K562 (cell line): ENCODE measurements at regions not wholly inside any gene's neighbourhood (a gene's known extent, or its start where the extent isn't known, plus 50 kb on each side); places are given as distances from the start of the nearest gene placed in this dataset.

Experiments
- ATAC-seq: fragments of 200-7000 bp; cut with Tn5 transposase; 3 replicates; pipeline ENCODE4 v1.9.1; 2020; ENCODE audit warnings: moderate library complexity
- BruUV-seq: library from RNA; stranded (reverse); fragments of 400-500 nt; replicated peaks from 2 replicates; lab custom pipeline; 2021; lab: Mats Ljungman, UMichigan
- CTCF ChIA-PET: fragments of 300-600 bp; formaldehyde crosslinking; extraction: SDS; loops from one replicate; lab custom pipeline; 2021; ENCODE audit warnings: low intra/inter-chr PET ratio; lab: Yijun Ruan, JAX
- POLR2A ChIA-PET: fragments of 300-600, 350-650 bp; sonication (Branson Sonifier 250); formaldehyde crosslinking; extraction: SDS; loops from one replicate; lab custom pipeline; 2021; ENCODE audit warnings: antibody characterized with exemption, inconsistent platforms; lab: Yijun Ruan, JAX
- DNase-seq, 4 experiments: peaks; one replicate each; pipeline versions ENCODE4 v3.0.0 to v3.0.0-alpha.2; 2011 to 2018; ENCODE audit warnings: low spot score in 3 of 4, mixed read lengths in 3 of 4; ENCODE audit errors: extremely low read depth in 1 of 4
- FAIRE-seq: peaks from 2 replicates; lab custom pipeline; 2011; peaks lifted over from hg19 to GRCh38; lab: Jason Lieb, UNC
- H2AFZ ChIP-seq: 2 replicates; pipeline ENCODE4 v1.6.0; 2011; ENCODE audit warnings: low read depth, low read length, control low read depth, inconsistent platforms
- H3K27ac ChIP-seq: fragments of 200-600 bp; 3 replicates; pipeline ENCODE4 v1.8.0; 2011; ENCODE audit warnings: low read depth, mild to moderate bottlenecking, control low read depth, inconsistent platforms, low read length, moderate library complexity, mixed read lengths; ENCODE audit errors: extremely low read depth
- H3K27me3 ChIP-seq, 2 experiments: fragments of 300-600 bp in 1 of 2; 2 replicates in 1 of 2; 3 replicates in 1 of 2; pipeline versions ENCODE4 v1.6.0 to v1.8.0; 2011; ENCODE audit warnings: inconsistent platforms in 2 of 2, low read length in 2 of 2, mild to moderate bottlenecking in 1 of 2, mixed read lengths in 1 of 2, moderate library complexity in 1 of 2; ENCODE audit not compliant: control insufficient read depth in 2 of 2, insufficient read depth in 2 of 2
- H3K36me3 ChIP-seq: fragments of 300-600 bp; 3 replicates; pipeline ENCODE4 v1.8.0; 2011; ENCODE audit warnings: mild to moderate bottlenecking, low read length, inconsistent platforms; ENCODE audit not compliant: control insufficient read depth, insufficient read depth
- H3K4me1 ChIP-seq, 2 experiments: fragments of 200-600 bp in 1 of 2; replicated peaks in 1 of 2; 2 replicates in 1 of 2; 3 replicates in 1 of 2; pipeline versions ENCODE4 v1.5.1 to v1.8.0; 2011; ENCODE audit warnings: inconsistent platforms in 2 of 2, low read length in 2 of 2, mild to moderate bottlenecking in 1 of 2, mixed read lengths in 1 of 2, moderate library complexity in 1 of 2; ENCODE audit not compliant: control insufficient read depth in 2 of 2, insufficient read depth in 2 of 2
- H3K4me2 ChIP-seq: 2 replicates; pipeline ENCODE4 v1.6.1; 2011; ENCODE audit warnings: low read length, control low read depth, inconsistent platforms, mixed read lengths; ENCODE audit not compliant: insufficient read depth
- H3K4me3 ChIP-seq: fragments of 200-600 bp; sonication (generic), shearing (Covaris generic); 2 replicates; pipeline ENCODE4 v1.5.1; 2016; ENCODE audit warnings: control low read depth, inconsistent platforms
- H3K79me2 ChIP-seq: fragments of 200-600 bp; 3 replicates; pipeline ENCODE4 v1.8.0; 2011; ENCODE audit warnings: low read length, inconsistent platforms; ENCODE audit not compliant: control insufficient read depth, insufficient read depth
- H3K9ac ChIP-seq, 2 experiments: 2 replicates each; pipeline versions ENCODE4 v1.6.0 to v1.6.1; 2011; ENCODE audit warnings: low read depth in 2 of 2, low read length in 2 of 2, control low read depth in 1 of 2, inconsistent platforms in 1 of 2, mild to moderate bottlenecking in 1 of 2, mixed read lengths in 1 of 2; ENCODE audit not compliant: insufficient read depth in 1 of 2
- H3K9me1 ChIP-seq: one replicate; pipeline ENCODE4 v1.6.0; 2011; ENCODE audit warnings: inconsistent platforms, mild to moderate bottlenecking, low read length, moderate library complexity; ENCODE audit not compliant: control insufficient read depth, insufficient read depth
- H3K9me3 ChIP-seq: replicated peaks from 2 replicates; pipeline ENCODE4 v1.5.1; 2011; ENCODE audit warnings: low read depth, low read length, inconsistent platforms; ENCODE audit not compliant: control insufficient read depth, insufficient read depth
- H4K20me1 ChIP-seq: replicated peaks from 2 replicates; pipeline ENCODE4 v1.6.1; 2011; ENCODE audit warnings: low read length, inconsistent platforms, mixed read lengths; ENCODE audit not compliant: control insufficient read depth, insufficient read depth
- BRF2 ChIP-seq: IDR thresholded peaks from 3 replicates; pipeline ENCODE4 v1.6.1; 2011; ENCODE audit warnings: borderline replicate concordance, mild to moderate bottlenecking; ENCODE audit not compliant: insufficient read length, insufficient read depth
- CLOCK ChIP-seq: fragments of 250-450 bp; sonication (Bioruptor Pico); IDR thresholded peaks from 2 replicates; pipeline ENCODE4 v1.4.0; 2020; ENCODE audit warnings: mild to moderate bottlenecking, moderate library complexity, borderline replicate concordance
- FOXM1 ChIP-seq, 2 experiments: fragments of 450-650 bp in 1 of 2; sonication (generic) in 1 of 2; formaldehyde crosslinking in 1 of 2; IDR thresholded peaks; 2 replicates each; pipeline versions ENCODE4 v1.6.1 to v1.9.0; 2017 to 2022; ENCODE audit warnings: low read depth in 2 of 2, mild to moderate bottlenecking in 2 of 2, missing genetic modification reagents in 1 of 2, moderate library complexity in 1 of 2
- L3MBTL2 ChIP-seq: fragments of 450-650 bp; IDR thresholded peaks from 2 replicates; pipeline ENCODE4 v1.6.1; 2016; ENCODE audit warnings: mild to moderate bottlenecking, moderate library complexity
- NEUROD1 ChIP-seq: fragments of 150-350 bp; IDR thresholded peaks from 2 replicates; pipeline ENCODE4 v1.6.1; 2014; ENCODE audit warnings: borderline replicate concordance, low read length, low read depth; ENCODE audit not compliant: partially characterized antibody
- NFYB ChIP-seq: IDR thresholded peaks from 2 replicates; pipeline ENCODE4 v1.6.1; 2011; ENCODE audit warnings: mild to moderate bottlenecking, moderate library complexity; ENCODE audit not compliant: insufficient read length; ENCODE audit errors: extremely low read depth
- RBM39 ChIP-seq: fragments of 200-400 bp; formaldehyde crosslinking; optimal IDR thresholded peaks from 2 replicates; pipeline ENCODE3; 2018; ENCODE audit warnings: low read depth, low read length
- RNF219 ChIP-seq: fragments of 250-450 bp; sonication (Bioruptor Pico); IDR thresholded peaks from 2 replicates; pipeline ENCODE4 v1.5.0; 2022; ENCODE audit warnings: mild to moderate bottlenecking
- SMAD2 ChIP-seq: fragments of 150-350 bp; IDR thresholded peaks from 2 replicates; pipeline ENCODE4 v1.6.1; 2014; ENCODE audit warnings: low read depth, mild to moderate bottlenecking, low read length
- ZC3H8 ChIP-seq: fragments of 450-650 bp; IDR thresholded peaks from 2 replicates; pipeline ENCODE4 v1.6.1; 2017
- ZNF311 ChIP-seq: fragments of 250-450 bp; sonication (Bioruptor Pico); IDR thresholded peaks from 2 replicates; pipeline ENCODE4 v1.4.0; 2020; ENCODE audit warnings: mild to moderate bottlenecking, moderate library complexity
- WGBS: fragments of 100-300 bp; shearing (Covaris generic); methylation state at CpG from one replicate; pipeline ENCODE4 v1.1.6; 2016; ENCODE audit warnings: low coverage, mixed read lengths; ENCODE audit not compliant: insufficient coverage; ENCODE audit errors: missing lambda C conversion rate; 5-methylcytosine and 5-hydroxymethylcytosine counted together
- in situ Hi-C: fragments of 300-500 bp; cut with MboI; formaldehyde crosslinking; loops from 4 replicates; pipeline ENCODE4 v1.15.0; 2018; ENCODE audit warnings: inconsistent platforms, mixed read lengths
- intact Hi-C: fragments of 100-400 bp; cut with micrococcal nuclease; formaldehyde crosslinking; loops from 2 replicates; pipeline ENCODE4 v1.14.2; 2022

GRCh38 chr7:155145477-155146255 is 75.5 kb downstream of the HTR5A start:
- DNase-seq (no peak), FAIRE-seq (no peak), ATAC-seq (no peak)
- Histone ChIP-seq H3K27ac (no peak overlapping the region), H3K27me3 (peaks cover 13 to 37% of the 10 kb centered on the region in 2 experiments; a peak in 4 of 5 replicates), H3K79me2 (no peaks in the 10 kb centered on the region), H3K4me1 (no peaks in the 10 kb centered on the region), H3K4me2 (no peak overlapping the region), H3K36me3 (no peaks in the 10 kb centered on the region), H3K9me1 (no peaks in the 10 kb centered on the region), H3K9me3 (no peaks in the 10 kb centered on the region), H2AFZ (no peak overlapping the region), H3K4me3 (no peak overlapping the region), H4K20me1 (no peaks in the 10 kb centered on the region), H3K9ac (no peak overlapping the region)
- BruUV-seq, result no TSS peak
- WGBS, result 1% methylated on average over 9 of the region's 9 CpGs
- TF ChIP-seq NEUROD1 (no peak), L3MBTL2 (no peak), SMAD2 (no peak), CLOCK (CRISPR knock-in tag) (no peak), ZC3H8 (no peak), RBM39 (no peak), ZNF311 (CRISPR knock-in tag) (no peak), NFYB (no peak), FOXM1 (IDR thresholded peaks at IDR 0.05; ENCODE audit: low read depth) (no peak), FOXM1 (CRISPR knock-in tag; IDR thresholded peaks at IDR 0.05; ENCODE audit: low read depth) (no peak), RNF219 (no peak), BRF2 (no peak)
- in situ Hi-C loops (no loop called here), intact Hi-C loops (no loop called here)
- CTCF ChIA-PET, result no interaction called here
- POLR2A ChIA-PET, result interaction anchor here (1.5 kb wide), 1 partner anchor 9 kb away, joined by 4 read pairs; no protein-coding TSS in a partner anchor
